DOHH2 (cell line): ENCODE measurements at regions not wholly inside any gene's neighbourhood (a gene's known extent, or its start where the extent isn't known, plus 50 kb on each side); places are given as distances from the start of the nearest gene placed in this dataset.

Experiments
- CTCF ChIP-seq: fragments of 200-600 bp; sonication (generic); IDR thresholded peaks from one replicate; pipeline ENCODE4 v1.5.1; 2014; ENCODE audit warnings: antibody characterized with exemption, mild to moderate bottlenecking, low read depth, low read length; ENCODE audit not compliant: poor library complexity, severe bottlenecking
- EZH2phosphoT487 ChIP-seq: fragments of 200-600 bp; sonication (generic); IDR thresholded peaks from 2 replicates; pipeline ENCODE4 v1.6.1; 2017; ENCODE audit warnings: borderline replicate concordance, mild to moderate bottlenecking, antibody characterized with exemption, low read length, moderate library complexity, mixed read lengths

- TF ChIP-seq CTCF (no peak), EZH2phosphoT487 (no peak)
These were observed 65.0 kb downstream of the CCDC71L start for GRCh38 chr7:106595922-106596321.
